Skeletal muscle satellite cell (primary cell): ENCODE measurements at regions not wholly inside any gene's neighbourhood (a gene's known extent, or its start where the extent isn't known, plus 50 kb on each side); places are given as distances from the start of the nearest gene placed in this dataset.
"Not testable (repeated sequence)": the region's sequence is repeated elsewhere in the genome, so short reads cannot be mapped to it uniquely, and the experiment has no call there.

ENCODE experiments used
- H3K27me3 ChIP-seq: 2 replicates; pipeline ENCODE4 v1.7.0; 2013; ENCODE audit warnings: low read length; ENCODE audit not compliant: control insufficient read depth, insufficient read depth
- H3K36me3 ChIP-seq: 2 replicates; pipeline ENCODE4 v1.7.0; 2013; ENCODE audit warnings: mild to moderate bottlenecking, control low read depth, low read length; ENCODE audit not compliant: insufficient read depth
- H3K4me1 ChIP-seq: 2 replicates; pipeline ENCODE4 v1.7.0; 2013; ENCODE audit warnings: low read length; ENCODE audit not compliant: control insufficient read depth, insufficient read depth
- H3K4me2 ChIP-seq: 2 replicates; pipeline ENCODE4 v1.7.0; 2013; ENCODE audit warnings: mild to moderate bottlenecking, low read length
- H3K4me3 ChIP-seq: 2 replicates; pipeline ENCODE4 v1.7.0; 2013; ENCODE audit warnings: low read length
- H3K9ac ChIP-seq: 2 replicates; pipeline ENCODE4 v1.7.0; 2013; ENCODE audit warnings: mild to moderate bottlenecking, low read depth, low read length, moderate library complexity
- H3K9me3 ChIP-seq: replicated peaks from 2 replicates; pipeline ENCODE4 v1.7.0; 2013; ENCODE audit warnings: mild to moderate bottlenecking, control low read depth, low read length

DNA sequence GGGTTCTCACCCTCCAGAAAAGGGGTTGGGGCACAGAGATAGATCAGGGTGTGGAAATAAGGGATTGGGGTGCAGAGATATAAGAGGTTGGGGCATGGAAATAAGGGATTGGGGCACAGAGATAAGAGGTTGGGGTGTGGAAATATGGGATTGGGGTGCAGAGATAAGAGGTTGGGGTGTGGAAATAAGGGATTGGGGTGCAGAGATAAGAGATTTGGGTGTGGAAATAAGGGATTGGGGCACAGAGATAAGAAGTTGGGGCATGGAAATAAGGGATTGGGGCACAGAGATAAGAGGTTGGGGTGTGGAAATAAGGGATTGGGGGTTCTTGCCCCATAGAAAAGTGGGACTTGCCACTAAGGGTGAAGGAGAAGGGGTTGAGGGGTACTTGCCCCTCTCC lies 204.5 kb upstream of the TRPC7 start:
- not testable (repeated sequence) for H3K4me1 ChIP-seq, H3K4me3 ChIP-seq, H3K36me3 ChIP-seq, H3K27me3 ChIP-seq, H3K4me2 ChIP-seq, H3K9ac ChIP-seq, H3K9me3 ChIP-seq

DNA sequence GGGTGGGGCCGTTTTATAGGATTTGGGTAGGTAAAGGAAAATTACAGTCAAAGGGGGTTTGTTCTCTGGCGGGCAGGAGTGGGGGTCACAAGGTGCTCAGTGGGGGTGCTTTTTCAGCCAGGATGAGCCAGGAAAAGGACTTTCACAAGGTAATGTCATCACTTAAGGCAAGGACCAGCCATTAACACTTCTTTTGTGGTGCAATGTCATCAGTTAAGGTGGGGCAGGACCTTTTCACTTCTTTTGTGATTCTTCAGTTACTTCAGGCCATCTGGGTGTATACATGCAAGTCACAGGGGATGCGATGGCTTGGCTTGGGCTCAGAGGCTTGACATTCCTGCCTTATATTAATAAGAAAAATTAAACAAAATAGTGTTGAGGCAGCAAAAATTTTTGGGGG lies 200.1 kb upstream of the TRPC7 start:
- H3K4me1 ChIP-seq, H3K4me3 ChIP-seq, H3K9ac ChIP-seq, H3K4me2 ChIP-seq, H3K36me3 ChIP-seq, H3K27me3 ChIP-seq, H3K9me3 ChIP-seq: not testable (repeated sequence)

DNA sequence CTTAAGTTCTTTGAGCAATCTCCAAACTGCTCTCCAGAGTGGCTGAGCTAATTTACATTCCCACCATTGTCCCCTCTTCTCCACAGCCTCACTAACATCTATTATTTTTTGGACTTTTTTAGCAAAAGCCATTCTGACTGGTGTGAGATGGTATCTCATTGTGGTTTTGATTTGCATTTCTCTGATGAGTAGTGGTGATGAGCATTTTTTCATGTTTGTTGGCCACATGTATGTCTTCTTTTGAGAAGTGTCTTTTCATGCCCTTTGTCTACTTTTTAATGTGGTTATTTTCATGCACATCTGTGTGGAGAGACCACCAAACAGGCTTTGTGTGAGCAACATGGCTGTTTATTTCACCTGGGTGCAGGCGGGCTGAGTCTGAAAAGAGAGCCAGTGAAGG lies 199.7 kb upstream of the TRPC7 start:
- H3K4me1 ChIP-seq, H3K9ac ChIP-seq, H3K4me2 ChIP-seq, H3K27me3 ChIP-seq, H3K9me3 ChIP-seq, H3K4me3 ChIP-seq, H3K36me3 ChIP-seq: not testable (repeated sequence)

DNA sequence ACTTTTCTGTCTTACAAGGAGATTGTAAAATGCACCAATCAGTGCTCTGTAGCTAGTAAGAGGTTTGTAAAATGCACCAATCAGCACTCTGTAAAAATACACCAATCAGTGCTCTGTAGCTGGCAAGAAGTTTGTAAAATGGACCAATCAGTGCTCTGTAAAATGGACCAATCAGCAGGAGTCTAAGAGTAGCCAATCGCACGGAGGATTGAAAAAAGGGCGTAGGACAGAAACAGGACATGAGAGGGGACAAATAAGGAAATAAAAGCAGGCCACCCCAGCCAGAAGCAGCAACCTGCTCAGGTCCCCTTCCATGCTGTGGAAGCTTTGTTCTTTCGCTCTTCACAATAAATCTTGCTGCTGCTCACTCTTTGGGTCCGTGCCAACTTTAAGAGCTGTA lies 199.1 kb upstream of the TRPC7 start:
- H3K9me3 ChIP-seq, H3K4me1 ChIP-seq, H3K9ac ChIP-seq, H3K36me3 ChIP-seq, H3K4me3 ChIP-seq, H3K4me2 ChIP-seq, H3K27me3 ChIP-seq: not testable (repeated sequence)

DNA sequence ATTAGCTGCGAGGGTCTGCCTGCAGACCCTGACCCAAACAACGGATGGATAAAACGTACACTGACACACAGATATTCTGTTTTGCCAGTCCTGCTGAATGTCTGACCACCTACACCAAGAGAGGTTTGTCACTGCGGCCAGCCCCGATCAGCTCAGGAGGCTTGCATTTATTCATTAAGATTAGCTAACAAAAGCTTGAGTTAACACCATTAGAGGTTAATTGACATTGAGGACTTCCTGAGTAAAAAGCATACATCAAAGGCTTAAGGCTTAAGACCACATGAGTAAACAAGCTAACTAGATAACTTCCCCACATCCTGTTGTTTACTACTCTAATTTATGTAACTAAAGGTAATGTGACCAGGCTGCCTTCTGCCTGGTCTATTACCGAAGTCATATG lies 198.1 kb upstream of the TRPC7 start:
- no peaks in the 10 kb centered on the region for H3K4me1 ChIP-seq
- no peaks in the 10 kb centered on the region for H3K36me3 ChIP-seq
- no peaks in the 10 kb centered on the region for H3K9me3 ChIP-seq
- no peak overlapping the region for H3K4me2 ChIP-seq
- no peak overlapping the region for H3K9ac ChIP-seq
- H3K27me3 ChIP-seq, result no peaks in the 10 kb centered on the region
- no peak overlapping the region for H3K4me3 ChIP-seq

DNA sequence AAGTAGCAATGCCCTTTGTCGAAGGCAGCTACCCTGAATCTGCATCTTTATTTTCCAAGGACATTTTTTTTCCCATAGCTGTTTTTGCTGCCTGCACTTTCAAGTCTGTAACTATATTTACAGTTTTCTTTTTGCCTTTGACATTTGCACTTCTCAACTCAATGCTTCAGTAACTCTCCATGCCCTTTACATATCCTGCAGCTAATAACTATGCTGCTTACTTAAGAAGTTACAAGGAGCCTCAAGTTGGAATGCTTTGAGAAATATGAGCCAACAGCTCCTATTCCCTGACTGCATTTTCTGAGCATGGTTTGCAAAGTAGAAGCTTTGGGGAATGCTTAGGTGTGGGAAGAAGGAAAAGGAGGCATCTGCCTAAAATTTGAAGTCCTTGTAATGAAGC lies 194.8 kb upstream of the TRPC7 start:
- Histone ChIP-seq H3K36me3 (no peaks in the 10 kb centered on the region), H3K4me3 (no peak overlapping the region), H3K9ac (no peak overlapping the region), H3K27me3 (no peaks in the 10 kb centered on the region), H3K4me1 (no peaks in the 10 kb centered on the region), H3K4me2 (no peak overlapping the region), H3K9me3 (no peaks in the 10 kb centered on the region)

DNA sequence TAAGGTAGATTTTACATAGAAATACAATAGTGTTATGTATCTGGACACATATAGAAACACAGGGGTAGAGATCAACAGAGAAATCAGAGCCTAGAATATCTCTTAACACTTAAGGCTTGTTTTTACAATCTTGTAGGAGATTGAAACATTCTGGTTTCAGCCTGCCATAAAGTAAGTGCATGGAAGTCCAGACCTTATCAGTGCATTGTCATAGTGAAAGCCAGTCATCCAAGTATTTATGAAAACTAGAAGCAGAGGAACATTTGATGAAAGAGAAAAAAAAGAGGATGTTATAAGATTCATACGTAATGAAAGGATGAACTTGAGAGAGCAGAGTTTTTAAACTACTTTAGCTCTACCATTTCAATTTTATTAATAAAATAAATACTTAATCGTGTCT lies 194.3 kb upstream of the TRPC7 start:
- Histone ChIP-seq H3K9me3 (no peaks in the 10 kb centered on the region), H3K4me2 (no peak overlapping the region), H3K36me3 (no peaks in the 10 kb centered on the region), H3K4me3 (no peak overlapping the region), H3K27me3 (no peaks in the 10 kb centered on the region), H3K4me1 (no peaks in the 10 kb centered on the region), H3K9ac (no peak overlapping the region)

DNA sequence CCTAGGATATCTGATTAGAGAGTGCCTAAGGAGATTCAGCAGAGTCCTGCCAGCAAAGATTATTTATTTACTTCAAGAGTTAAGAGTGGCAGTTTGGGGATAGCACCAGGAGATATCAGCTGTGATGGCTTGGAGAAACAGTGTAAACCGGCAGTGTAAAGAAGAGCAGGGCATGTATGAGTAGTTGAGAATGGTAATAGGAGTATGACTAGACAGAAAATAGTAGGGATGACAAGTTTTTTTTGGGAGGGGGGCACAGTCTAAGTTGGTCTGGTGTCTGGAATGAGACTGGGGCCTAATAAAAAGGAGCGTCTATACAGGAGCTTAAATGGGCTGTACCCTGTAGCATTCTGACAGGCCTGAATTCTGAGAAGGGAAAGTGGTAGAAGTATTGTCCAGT lies 181.8 kb upstream of the TRPC7 start:
- H3K9ac ChIP-seq, H3K4me1 ChIP-seq, H3K36me3 ChIP-seq, H3K27me3 ChIP-seq, H3K9me3 ChIP-seq, H3K4me2 ChIP-seq, H3K4me3 ChIP-seq: not testable (repeated sequence)

DNA sequence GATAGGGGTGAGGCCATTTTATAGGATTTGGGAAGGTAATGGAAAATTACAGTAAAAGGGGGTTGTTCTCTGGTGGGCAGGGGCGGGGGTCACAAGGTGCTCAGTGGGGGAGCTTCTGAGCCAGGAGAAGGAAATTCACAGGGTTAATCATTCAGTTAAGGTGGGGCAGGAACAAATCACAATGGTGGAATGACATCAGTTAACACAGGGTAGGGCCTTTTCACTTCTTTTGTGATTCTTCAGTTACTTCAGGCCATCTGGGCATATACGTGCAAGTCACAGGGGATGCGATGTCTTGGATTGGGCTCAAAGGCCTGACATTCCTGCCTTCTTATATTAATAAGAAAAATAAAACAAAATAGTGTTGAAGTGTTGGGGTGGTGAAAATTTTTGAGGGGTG lies 181.1 kb upstream of the TRPC7 start:
- not testable (repeated sequence) for H3K27me3 ChIP-seq, H3K4me2 ChIP-seq, H3K9me3 ChIP-seq, H3K36me3 ChIP-seq, H3K4me3 ChIP-seq, H3K9ac ChIP-seq, H3K4me1 ChIP-seq

DNA sequence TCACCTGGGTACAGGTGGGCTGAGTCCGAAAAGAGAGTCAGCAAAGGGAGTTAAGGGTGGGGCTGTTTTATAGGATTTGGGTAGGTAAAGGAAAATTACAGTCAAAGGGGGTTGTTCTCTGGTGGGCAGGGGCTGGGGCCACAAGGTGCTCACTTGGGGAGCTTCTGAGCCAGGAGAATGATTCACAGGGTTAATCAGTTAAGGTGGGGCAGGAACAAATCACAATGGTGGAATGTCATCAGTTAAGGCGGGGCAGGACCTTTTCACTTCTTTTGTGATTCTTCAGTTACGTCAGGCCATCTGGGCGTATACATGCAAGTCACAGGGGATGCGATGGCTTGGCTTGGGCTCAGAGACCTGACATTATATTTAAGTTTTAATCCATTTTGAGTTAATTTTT lies 179.7 kb upstream of the TRPC7 start:
- H3K27me3 ChIP-seq, H3K9ac ChIP-seq, H3K4me2 ChIP-seq, H3K4me1 ChIP-seq, H3K36me3 ChIP-seq, H3K4me3 ChIP-seq, H3K9me3 ChIP-seq: not testable (repeated sequence)

DNA sequence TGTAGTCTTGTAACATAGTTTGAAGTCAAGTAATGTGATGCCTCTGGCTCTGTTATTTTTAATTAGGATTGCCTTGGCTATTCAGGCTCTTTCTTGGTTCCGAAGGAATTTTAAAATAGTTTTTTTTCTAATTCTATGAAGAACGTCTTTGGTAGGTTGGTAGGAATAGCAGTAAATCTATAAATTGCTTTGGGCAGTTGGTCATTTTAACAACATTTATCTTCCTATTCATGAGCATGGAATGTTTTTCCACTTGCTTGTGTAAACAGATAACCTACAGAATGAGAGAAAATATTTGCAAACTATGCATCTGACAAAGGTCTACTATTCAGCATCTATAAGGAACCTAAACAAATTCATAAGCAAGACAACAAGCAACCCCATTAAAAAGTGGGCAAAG lies 173.2 kb upstream of the TRPC7 start:
- H3K4me1 ChIP-seq, result no peaks in the 10 kb centered on the region
- H3K9me3 ChIP-seq, result no peaks in the 10 kb centered on the region
- H3K4me3 ChIP-seq, result no peak overlapping the region
- H3K9ac ChIP-seq, result no peak overlapping the region
- H3K36me3 ChIP-seq, result no peaks in the 10 kb centered on the region
- H3K27me3 ChIP-seq, result no peaks in the 10 kb centered on the region
- H3K4me2 ChIP-seq, result no peak overlapping the region

DNA sequence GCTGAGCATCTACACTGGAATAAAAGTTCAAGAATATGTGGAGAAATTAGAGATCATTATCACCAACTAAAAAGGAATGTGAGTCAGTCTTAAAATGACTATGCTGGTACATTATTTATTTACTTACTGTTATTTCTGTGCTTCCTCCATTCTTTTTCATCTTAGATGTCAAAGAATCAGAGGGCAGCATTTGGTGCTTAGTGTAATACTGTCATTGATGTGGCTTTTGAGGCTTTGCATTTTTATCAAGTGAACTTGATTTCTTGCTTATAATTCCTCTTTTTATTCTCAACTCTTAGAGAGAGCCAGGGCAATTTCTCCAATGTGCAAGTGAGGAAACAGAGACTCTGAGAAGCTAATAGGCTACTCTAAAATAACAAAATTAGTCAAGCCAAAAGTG lies 163.7 kb upstream of the TRPC7 start:
- H3K36me3 ChIP-seq, result no peaks in the 10 kb centered on the region
- H3K4me2 ChIP-seq, result no peak overlapping the region
- no peak overlapping the region for H3K9ac ChIP-seq
- H3K4me3 ChIP-seq, result no peak overlapping the region
- H3K4me1 ChIP-seq, result no peaks in the 10 kb centered on the region
- no peaks in the 10 kb centered on the region for H3K9me3 ChIP-seq
- peaks cover 5% of the 10 kb centered on the region for H3K27me3 ChIP-seq

DNA sequence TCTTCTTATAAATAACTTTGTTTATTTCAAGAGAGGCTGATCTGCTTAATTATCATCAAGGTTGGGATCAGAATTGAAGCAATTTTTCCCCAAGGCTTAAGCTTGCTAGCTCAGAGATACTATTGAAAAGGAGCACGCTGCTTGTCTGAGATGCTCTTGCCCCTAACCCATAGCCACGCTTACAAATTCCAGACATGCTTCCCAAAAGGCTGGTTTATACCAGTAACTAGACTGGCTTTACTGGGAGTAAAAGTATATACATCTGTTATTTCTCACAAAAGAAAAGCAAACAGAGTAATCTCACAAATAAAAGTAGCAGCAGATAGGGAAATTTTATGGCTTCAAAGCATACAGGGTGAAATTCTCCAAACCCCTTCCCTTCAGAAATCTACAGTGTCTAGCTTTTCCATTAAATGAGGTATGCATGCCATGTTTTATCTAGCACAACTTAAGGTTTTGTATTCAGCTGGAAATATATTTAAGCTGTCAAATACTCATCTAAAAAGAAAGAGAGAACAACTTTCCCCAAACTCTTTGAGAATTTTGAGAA lies 163.2 kb upstream of the TRPC7 start:
- Histone ChIP-seq H3K4me3 (no peak overlapping the region), H3K27me3 (peaks cover 5% of the 10 kb centered on the region), H3K4me1 (no peaks in the 10 kb centered on the region), H3K9me3 (no peaks in the 10 kb centered on the region), H3K9ac (no peak overlapping the region), H3K4me2 (no peak overlapping the region), H3K36me3 (no peaks in the 10 kb centered on the region)
